ENCODE measurements at regions not wholly inside any gene's neighbourhood (a gene's known extent, or its start where the extent isn't known, plus 50 kb on each side); places are given as distances from the start of the nearest gene placed in this dataset.
"Not testable (repeated sequence)": the region's sequence is repeated elsewhere in the genome, so short reads cannot be mapped to it uniquely, and the experiment has no call there.

- Mint-ChIP-seq H3K27me3 (no peaks in the 10 kb centered on the region), H3K9me3 (peaks cover 5% of the 10 kb centered on the region), H3K4me1 (no peaks in the 10 kb centered on the region), H3K27ac (no peak overlapping the region), H3K36me3 (no peaks in the 10 kb centered on the region), H3K4me3 (no peak overlapping the region)
These were observed 632.9 kb downstream of the CCDC85A start for GRCh38 chr2:56816666-56817065.

GRCh38 chr2:56831780-56832179, 648.0 kb downstream of the CCDC85A start:
- Mint-ChIP-seq H3K4me3 (no peak overlapping the region), H3K9me3 (peaks cover 5% of the 10 kb centered on the region), H3K4me1 (no peaks in the 10 kb centered on the region), H3K36me3 (no peaks in the 10 kb centered on the region), H3K27me3 (no peaks in the 10 kb centered on the region), H3K27ac (no peak overlapping the region)

- Mint-ChIP-seq H3K36me3 (no peaks in the 10 kb centered on the region), H3K4me3 (no peak overlapping the region), H3K27ac (no peak overlapping the region), H3K4me1 (no peaks in the 10 kb centered on the region), H3K9me3 (peaks cover 11% of the 10 kb centered on the region), H3K27me3 (no peaks in the 10 kb centered on the region)
These were observed 650.9 kb downstream of the CCDC85A start for GRCh38 chr2:56834686-56835085.

- H3K4me1 Mint-ChIP-seq, H3K27me3 Mint-ChIP-seq: not testable (repeated sequence)
These were observed 656.2 kb downstream of the CCDC85A start for GRCh38 chr2:56840009-56840408.

GRCh38 chr2:56860991-56861390, 677.2 kb downstream of the CCDC85A start:
- Mint-ChIP-seq H3K36me3 (no peaks in the 10 kb centered on the region), H3K27me3 (no peaks in the 10 kb centered on the region), H3K4me1 (no peaks in the 10 kb centered on the region), H3K27ac (no peak overlapping the region), H3K9me3 (peaks cover 17% of the 10 kb centered on the region), H3K4me3 (no peak overlapping the region)

More at GRCh38 chr2:56840009-56840408, 656.2 kb downstream of the CCDC85A start:
- not testable (repeated sequence) for H3K27ac Mint-ChIP-seq, H3K4me3 Mint-ChIP-seq, H3K36me3 Mint-ChIP-seq
- H3K9me3 Mint-ChIP-seq = peaks cover 12% of the 10 kb centered on the region

- Mint-ChIP-seq H3K4me3 (no peak overlapping the region), H3K27ac (no peak overlapping the region), H3K9me3 (no peaks in the 10 kb centered on the region), H3K36me3 (no peaks in the 10 kb centered on the region), H3K4me1 (no peaks in the 10 kb centered on the region), H3K27me3 (no peaks in the 10 kb centered on the region)
These were observed 687.9 kb downstream of the CCDC85A start for GRCh38 chr2:56871644-56872043.

- no peaks in the 10 kb centered on the region for H3K27me3 Mint-ChIP-seq
- no peaks in the 10 kb centered on the region for H3K4me1 Mint-ChIP-seq
- no peak overlapping the region for H3K27ac Mint-ChIP-seq
- H3K36me3 Mint-ChIP-seq = no peaks in the 10 kb centered on the region
- no peaks in the 10 kb centered on the region for H3K9me3 Mint-ChIP-seq
- H3K4me3 Mint-ChIP-seq = no peak overlapping the region
These were observed 690.9 kb downstream of the CCDC85A start for GRCh38 chr2:56874717-56875116.

- Mint-ChIP-seq H3K27ac (no peak overlapping the region), H3K9me3 (peaks cover 4% of the 10 kb centered on the region), H3K27me3 (no peaks in the 10 kb centered on the region), H3K4me1 (no peaks in the 10 kb centered on the region), H3K36me3 (no peaks in the 10 kb centered on the region), H3K4me3 (no peak overlapping the region)
These were observed 705.9 kb downstream of the CCDC85A start for GRCh38 chr2:56889738-56890137.

- Mint-ChIP-seq H3K4me1 (no peaks in the 10 kb centered on the region), H3K9me3 (no peaks in the 10 kb centered on the region), H3K27ac (no peak overlapping the region), H3K27me3 (no peaks in the 10 kb centered on the region), H3K4me3 (no peak overlapping the region), H3K36me3 (no peaks in the 10 kb centered on the region)
These were observed 708.6 kb downstream of the CCDC85A start for GRCh38 chr2:56892382-56892781.

GRCh38 chr2:56898986-56899385, 715.2 kb downstream of the CCDC85A start:
- peaks cover 2% of the 10 kb centered on the region for H3K9me3 Mint-ChIP-seq
- H3K27ac Mint-ChIP-seq = no peak overlapping the region
- H3K4me1 Mint-ChIP-seq = no peaks in the 10 kb centered on the region
- H3K27me3 Mint-ChIP-seq = no peaks in the 10 kb centered on the region
- no peaks in the 10 kb centered on the region for H3K36me3 Mint-ChIP-seq
- no peak overlapping the region for H3K4me3 Mint-ChIP-seq

GRCh38 chr2:56912490-56912889, 728.7 kb downstream of the CCDC85A start:
- no peaks in the 10 kb centered on the region for H3K27me3 Mint-ChIP-seq
- peaks cover 20% of the 10 kb centered on the region for H3K9me3 Mint-ChIP-seq
- no peaks in the 10 kb centered on the region for H3K36me3 Mint-ChIP-seq
- no peak overlapping the region for H3K4me3 Mint-ChIP-seq
- H3K4me1 Mint-ChIP-seq = no peaks in the 10 kb centered on the region
- no peak overlapping the region for H3K27ac Mint-ChIP-seq

GRCh38 chr2:56918790-56919189, 735.0 kb downstream of the CCDC85A start:
- no peak overlapping the region for H3K4me3 Mint-ChIP-seq
- no peaks in the 10 kb centered on the region for H3K4me1 Mint-ChIP-seq
- no peaks in the 10 kb centered on the region for H3K27me3 Mint-ChIP-seq
- peaks cover 20% of the 10 kb centered on the region for H3K9me3 Mint-ChIP-seq
- H3K27ac Mint-ChIP-seq = no peak overlapping the region
- H3K36me3 Mint-ChIP-seq = no peaks in the 10 kb centered on the region

GRCh38 chr2:56933976-56934375, 750.2 kb downstream of the CCDC85A start:
- Mint-ChIP-seq H3K4me1 (no peaks in the 10 kb centered on the region), H3K9me3 (no peaks in the 10 kb centered on the region), H3K4me3 (no peak overlapping the region), H3K27me3 (no peaks in the 10 kb centered on the region), H3K27ac (no peak overlapping the region), H3K36me3 (no peaks in the 10 kb centered on the region)

GRCh38 chr2:56934866-56935265, 751.1 kb downstream of the CCDC85A start:
- Mint-ChIP-seq H3K4me3 (no peak overlapping the region), H3K9me3 (no peaks in the 10 kb centered on the region), H3K4me1 (no peaks in the 10 kb centered on the region), H3K27me3 (no peaks in the 10 kb centered on the region), H3K27ac (no peak overlapping the region), H3K36me3 (no peaks in the 10 kb centered on the region)

- H3K4me1 Mint-ChIP-seq = no peaks in the 10 kb centered on the region
- no peaks in the 10 kb centered on the region for H3K36me3 Mint-ChIP-seq
- no peak overlapping the region for H3K27ac Mint-ChIP-seq
- no peak overlapping the region for H3K4me3 Mint-ChIP-seq
- no peaks in the 10 kb centered on the region for H3K27me3 Mint-ChIP-seq
- H3K9me3 Mint-ChIP-seq = peaks cover 21% of the 10 kb centered on the region
These were observed 756.3 kb downstream of the CCDC85A start for GRCh38 chr2:56940054-56940453.

GRCh38 chr2:56952871-56953270, 769.1 kb downstream of the CCDC85A start:
- Mint-ChIP-seq H3K36me3 (no peaks in the 10 kb centered on the region), H3K27me3 (no peaks in the 10 kb centered on the region), H3K4me1 (no peaks in the 10 kb centered on the region), H3K27ac (no peak overlapping the region), H3K9me3 (peaks cover 6% of the 10 kb centered on the region), H3K4me3 (no peak overlapping the region)

- no peaks in the 10 kb centered on the region for H3K36me3 Mint-ChIP-seq
- H3K9me3 Mint-ChIP-seq = peaks cover 6% of the 10 kb centered on the region
- H3K4me3 Mint-ChIP-seq = no peak overlapping the region
- H3K27ac Mint-ChIP-seq = no peak overlapping the region
- H3K27me3 Mint-ChIP-seq = no peaks in the 10 kb centered on the region
- no peaks in the 10 kb centered on the region for H3K4me1 Mint-ChIP-seq
These were observed 776.8 kb downstream of the CCDC85A start for GRCh38 chr2:56960581-56960980.

Data from activated naive CD4-positive, alpha-beta T cell treated with anti-CD3 and anti-CD28 coated beads, Interleukin-2, amount 50 U/mL, for 24 hours (primary cell).